Embryonic facial prominence (tissue), 1 donor: ENCODE measurements at regions not wholly inside any gene's neighbourhood (a gene's known extent, or its start where the extent isn't known, plus 50 kb on each side); places are given as distances from the start of the nearest gene placed in this dataset.

Experiments used
- DNase-seq: peaks from one replicate; pipeline ENCODE4 v3.0.0-alpha.2; 2016; ENCODE audit errors: extremely low spot score

DNA sequence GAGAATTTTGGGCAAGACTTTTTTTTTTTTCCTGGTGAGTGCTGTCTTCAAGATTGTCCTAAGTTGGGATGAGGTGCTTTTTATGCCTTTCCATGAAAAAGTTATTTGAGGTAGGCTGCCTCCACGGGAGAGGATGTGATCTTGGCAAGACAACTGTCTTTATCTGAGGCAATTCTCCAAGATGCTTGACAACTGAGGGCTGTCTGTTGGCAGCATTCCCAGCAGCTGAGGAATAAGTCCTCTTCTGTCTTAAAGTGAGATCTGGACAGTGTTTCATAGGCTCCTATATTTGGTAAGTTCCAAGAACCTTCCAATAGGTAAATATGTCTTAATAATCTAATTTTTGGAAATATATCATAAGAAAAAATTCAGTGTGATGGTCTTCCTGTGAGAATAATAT lies 662.0 kb downstream of the CDH11 start:
- no peak for DNase-seq

DNA sequence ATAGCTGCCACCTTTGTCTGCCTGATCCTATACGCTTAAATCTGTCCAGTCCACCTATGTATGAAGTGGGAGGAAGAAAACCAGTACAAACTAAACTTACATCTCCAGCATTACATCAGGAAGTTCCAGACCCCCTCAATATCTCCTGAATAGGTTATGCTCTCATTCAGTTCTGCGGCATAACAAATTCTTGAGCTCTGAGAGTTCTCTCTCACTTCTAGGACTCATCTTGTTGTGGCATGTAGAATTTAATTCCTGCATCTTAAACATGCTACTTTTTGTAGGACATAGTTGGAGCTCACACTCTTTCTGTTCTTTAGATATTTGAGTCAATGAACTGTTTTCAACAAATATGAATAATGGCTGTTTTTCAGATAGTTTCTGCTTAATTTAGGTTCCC lies 662.5 kb downstream of the CDH11 start:
- DNase-seq = no peak

DNA sequence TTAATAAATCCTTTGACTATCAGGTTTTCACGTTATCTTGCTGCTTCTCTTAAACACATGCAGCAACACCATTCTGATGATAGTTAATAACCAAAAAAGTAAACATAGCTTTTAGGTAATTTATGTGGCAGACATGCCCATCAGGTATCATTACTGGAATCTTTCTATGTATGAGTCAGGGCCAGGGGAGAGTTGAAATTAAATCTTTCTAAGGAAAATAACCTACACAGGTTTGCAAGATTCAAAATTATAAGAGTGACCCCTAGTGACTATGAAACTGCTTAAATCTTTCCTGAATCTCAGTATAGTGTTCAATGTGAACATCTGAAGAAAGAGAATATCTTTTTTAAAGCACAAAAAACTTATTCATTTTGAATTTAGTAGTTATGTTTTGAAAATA lies 666.6 kb downstream of the CDH11 start:
- no peak for DNase-seq

DNA sequence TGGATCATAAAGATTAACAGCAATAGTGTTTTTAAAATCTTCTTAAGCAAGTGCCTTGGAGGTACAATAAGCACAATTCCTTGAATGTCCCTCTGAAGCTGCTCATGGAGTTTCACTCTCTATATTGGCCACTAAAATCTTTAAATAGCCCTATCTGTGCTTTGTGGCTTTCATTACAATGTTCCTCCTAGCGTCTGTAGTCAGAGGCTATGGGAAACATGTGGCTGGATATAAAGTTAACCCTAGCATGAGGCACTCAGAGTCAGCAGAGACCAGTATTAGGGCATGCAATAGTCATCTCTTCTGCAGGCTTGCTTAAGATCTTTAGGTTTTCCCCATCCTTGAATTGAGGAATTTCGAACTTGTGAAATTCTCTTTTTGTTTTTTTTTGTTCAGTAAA lies 668.2 kb downstream of the CDH11 start:
- DNase-seq = no peak

DNA sequence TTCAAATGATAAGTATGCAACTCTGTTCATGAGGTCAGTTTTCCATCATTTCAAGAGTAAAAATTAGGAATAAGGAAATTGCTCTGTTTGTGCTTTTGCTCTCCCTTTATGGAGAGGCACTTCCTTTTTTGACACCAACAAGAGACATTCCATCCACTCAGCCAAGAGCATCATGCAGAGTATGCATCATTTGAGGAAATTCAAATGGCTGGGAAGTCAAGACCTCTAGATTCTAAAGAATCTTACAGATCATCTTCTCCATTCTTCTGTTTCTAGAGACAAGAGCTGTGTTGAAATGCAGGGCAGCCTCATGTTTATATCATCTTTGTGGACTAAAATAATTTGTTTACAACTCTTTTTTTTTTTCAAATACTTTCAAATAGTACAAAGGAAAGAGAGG lies 669.4 kb downstream of the CDH11 start:
- no peak for DNase-seq

DNA sequence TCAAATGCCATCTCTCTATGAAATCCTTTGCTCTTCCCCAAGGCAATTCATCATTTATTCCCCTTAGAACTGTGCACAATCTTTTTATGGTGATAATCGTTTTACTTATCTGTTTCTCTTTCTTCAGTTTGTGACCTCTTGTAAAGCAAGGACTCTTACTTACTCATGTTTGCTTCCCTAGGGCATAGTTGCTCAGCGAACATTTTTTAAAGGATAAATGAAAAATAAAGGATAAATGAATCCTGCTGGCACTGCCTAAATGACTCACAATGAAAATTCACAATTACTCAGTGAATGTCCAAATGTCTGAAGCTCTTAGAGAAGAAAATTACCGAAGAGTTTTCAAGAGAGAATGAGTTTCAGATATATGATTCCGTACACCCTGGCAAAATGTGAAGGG lies 671.7 kb downstream of the CDH11 start:
- no peak for DNase-seq

DNA sequence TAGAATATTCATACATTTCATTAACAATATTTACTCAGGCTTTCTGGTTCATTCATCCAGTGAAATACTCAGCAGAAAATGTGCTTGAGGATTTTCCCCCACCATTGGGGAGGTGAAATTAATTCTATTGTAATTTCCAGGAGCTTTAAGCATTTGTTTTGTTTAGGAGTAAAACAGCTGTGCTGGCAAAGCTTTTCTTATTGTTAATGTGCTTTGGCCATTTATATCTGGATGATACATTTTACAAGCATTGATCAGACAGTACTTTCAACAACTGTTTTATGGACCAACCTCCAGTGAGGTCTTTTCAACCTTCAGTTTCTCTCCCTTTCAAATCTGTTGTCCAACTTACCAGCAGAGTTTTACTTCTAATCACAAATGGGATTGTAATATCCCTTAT lies 672.4 kb downstream of the CDH11 start:
- no peak for DNase-seq

DNA sequence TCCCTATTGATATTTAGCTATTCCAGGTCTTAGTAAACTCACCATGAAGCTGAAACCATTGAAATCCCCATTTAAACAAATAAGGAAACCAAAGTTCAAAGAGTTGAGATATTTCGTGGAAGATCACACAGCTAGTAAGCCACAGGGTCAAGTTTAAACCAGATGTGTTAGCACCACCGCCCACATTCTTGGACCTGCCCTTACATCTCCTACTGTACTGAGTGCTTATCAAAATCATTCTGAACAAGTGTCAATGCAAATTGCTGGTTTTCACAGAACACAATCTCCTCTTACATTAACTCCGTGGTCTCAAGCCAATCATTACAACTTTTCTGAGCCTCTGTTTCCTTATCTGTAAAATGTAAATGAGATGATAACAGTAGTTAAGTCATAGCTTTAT lies 676.2 kb downstream of the CDH11 start:
- DNase-seq = no peak

DNA sequence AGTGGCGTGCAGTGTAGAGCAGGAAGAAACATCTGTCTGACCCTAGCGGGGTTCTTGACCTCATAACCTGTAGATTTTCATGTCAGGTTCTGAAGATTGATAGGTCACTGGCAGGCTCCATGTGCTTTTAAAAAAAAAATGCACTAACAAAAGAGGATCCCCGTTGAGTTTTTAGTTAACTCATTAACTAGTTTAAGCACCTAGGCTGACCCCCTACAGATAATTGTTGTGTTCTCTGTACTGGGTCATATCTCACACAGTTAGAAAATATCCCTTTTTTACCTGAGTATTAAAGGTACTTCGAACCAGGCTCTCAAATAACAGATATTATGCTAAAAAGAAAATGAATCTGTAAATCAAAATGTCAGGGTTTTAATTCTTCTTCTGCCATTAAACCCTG lies 676.6 kb downstream of the CDH11 start:
- no peak for DNase-seq

DNA sequence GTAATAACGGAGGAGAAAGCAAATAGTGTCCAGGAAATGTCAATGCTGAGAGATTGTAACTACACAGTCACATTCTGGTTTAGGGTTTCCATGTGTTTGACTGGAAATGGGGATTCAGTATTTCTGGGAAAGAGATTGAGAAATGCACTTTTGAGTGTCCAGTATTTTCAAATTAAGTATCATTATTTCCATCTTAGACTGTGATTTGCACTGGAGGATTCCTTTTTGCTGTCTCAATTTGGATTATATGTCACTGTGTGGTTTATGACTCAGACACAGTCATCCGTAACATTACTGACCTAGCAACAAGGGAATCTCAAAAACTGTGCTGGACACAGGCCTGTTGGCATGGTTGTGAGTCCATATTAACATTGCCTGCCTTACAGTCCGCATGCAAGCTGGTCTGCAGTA lies 681.4 kb downstream of the CDH11 start:
- DNase-seq = no peak

DNA sequence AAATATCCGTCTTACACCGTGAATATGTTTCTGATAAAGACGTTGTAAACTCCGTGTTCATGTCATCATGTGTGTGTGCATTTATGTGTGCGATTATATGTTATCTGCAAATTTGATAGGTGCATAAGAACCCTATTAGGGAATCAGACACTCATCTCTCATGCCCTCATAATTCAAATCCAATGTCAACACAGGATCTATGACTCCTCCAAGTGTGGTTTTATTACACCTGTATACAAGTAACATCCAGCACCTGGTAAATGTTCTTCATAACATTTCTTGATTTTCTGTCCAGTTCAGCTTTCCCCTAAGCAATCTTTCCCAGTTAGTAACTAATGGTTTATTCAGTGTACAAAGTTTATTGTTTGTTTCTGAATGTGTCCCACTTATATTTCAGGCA lies 681.9 kb downstream of the CDH11 start:
- no peak for DNase-seq

DNA sequence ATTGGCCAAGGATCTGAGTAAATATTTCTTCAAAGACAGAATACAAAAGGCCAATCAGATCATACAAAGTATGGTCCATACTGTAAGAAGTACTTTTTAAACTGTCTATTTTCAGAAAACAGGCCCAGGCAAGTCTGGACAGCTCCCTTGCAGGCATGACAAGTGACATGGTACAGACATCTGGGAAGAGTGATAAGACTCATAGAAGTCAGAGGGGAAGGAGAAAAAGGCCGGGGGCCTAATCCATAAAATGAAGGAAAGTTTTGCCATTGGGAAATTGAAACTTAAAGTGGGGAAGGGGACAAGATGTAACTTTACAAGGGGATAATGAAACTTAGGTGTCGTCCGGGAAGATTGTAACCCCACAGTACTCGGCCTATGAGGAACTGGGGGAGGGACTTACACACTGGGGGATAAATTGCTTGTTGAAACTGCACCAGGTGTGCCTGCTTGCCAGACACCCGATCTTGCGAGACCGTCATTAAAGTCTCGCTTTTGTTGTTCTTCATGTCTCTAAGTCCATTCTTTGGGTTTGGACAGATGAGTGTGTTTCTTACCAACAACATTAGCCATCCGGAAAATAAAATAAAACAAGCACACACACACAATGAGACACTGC lies 684.0 kb downstream of the CDH11 start:
- DNase-seq = no peak

DNA sequence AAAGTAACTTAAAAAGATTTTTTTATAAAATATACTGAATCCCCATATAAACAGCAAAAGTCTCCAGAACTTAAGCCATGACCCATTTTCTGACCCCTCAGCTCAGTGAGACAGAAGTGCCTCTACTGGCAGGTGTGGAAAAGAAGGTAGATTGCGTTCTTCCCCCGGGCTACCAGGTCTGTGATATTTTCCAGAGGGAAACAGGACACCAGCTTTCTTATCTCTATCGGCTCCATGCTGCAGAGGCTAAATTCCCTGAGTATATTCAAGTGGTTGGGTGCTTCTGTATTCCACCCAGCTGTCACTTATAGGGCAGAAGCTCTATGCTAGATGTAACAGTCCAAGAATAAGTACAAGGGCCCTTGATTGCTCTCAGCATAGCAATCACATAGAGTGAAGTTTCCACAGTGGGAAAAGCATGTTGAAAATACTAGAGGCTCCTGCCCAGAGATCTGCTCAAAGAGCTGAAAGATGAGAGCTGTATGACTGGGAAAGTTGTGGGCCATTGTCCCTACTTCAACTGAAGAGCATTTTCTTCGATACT lies 687.3 kb downstream of the CDH11 start:
- no peak for DNase-seq

DNA sequence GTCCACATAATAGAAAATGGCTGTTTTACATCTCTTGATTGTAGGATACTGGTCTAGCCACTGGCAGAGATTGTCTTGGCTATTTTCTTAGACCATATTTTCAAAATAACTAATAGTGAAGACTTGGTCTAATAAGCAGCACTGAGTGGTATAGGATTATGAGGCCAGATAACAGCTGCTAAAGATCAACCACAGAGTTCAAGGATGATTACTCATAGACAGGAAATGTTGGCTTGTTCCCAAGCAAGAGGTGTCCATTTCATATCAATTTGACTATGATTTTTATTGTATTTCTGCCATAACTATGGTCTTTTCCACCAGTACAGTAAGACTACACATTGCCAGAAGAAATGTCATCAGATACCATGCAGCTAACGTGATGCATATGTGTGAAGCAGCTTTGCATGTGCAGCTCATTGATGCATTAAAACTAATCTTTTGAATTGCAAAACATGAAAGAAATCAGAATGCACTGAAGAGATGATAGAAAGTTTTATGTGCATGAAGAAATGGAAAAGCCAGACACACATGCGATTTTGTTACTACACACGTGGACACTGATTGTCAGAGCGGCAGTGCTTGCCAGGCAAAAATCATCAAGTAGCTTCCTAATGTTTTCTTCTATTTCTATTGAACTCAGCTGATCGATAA lies 693.3 kb downstream of the CDH11 start:
- DNase-seq = no peak

DNA sequence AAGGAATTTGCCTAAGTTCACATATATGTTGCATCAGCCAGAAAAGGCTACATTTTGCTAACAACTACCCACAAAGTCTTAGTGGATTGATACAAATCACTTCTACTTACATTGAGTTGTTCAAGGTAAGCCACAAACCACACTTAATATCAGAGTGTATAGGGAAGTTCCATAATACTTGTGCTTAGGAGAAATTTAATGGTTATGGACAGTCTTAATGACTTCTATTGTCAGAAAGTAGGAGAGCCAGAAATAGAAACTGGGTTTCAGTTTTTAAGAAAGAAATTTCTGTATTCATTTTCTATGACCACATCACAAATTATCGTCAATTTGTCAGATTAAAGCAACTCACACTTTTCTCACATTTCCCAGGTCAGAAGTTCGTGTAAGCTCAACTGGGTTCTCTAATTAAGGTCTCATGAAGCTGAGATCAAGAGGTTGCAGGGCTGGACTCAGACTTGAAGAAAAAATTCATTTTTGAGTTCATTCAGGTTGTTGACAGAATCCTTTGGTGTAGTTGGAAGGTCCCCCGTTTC lies 695.7 kb downstream of the CDH11 start:
- no peak for DNase-seq

DNA sequence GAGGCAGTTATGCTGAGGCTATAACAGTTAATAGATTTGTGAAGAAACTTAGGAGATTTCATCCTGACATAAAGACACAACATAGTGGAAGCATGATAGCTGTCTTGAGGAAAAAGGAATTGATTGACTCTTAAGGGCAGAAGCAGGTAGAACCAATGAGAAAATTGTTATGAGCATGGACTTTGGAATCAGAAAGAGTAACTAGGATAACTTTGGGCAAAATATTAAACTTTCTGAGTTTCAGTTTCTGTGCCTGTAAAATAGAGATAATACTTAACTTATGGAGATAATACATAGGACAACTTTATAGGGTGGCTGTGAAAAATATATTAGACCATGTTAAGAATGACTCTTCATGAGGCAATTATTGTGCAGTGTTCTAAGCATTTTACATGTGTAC lies 696.5 kb downstream of the CDH11 start:
- DNase-seq = no peak

DNA sequence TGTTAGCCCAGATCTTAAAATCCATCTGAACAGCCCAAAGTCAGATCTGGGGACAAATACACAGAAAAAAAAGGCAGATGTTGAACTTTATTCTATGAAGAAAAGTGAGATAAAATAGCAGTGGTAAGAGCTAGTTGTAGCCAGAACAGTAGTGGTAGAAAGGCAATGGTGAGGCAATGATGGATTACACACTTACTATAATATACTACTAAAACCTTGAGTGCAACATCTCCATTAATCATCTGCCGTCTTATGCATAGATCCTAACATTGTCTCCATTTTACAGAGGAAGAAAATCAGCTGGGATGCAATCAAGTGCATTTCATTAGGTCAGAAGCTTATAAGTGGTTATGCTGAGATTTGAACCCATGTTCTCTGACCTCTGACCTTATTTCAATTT lies 699.6 kb downstream of the CDH11 start:
- no peak for DNase-seq

DNA sequence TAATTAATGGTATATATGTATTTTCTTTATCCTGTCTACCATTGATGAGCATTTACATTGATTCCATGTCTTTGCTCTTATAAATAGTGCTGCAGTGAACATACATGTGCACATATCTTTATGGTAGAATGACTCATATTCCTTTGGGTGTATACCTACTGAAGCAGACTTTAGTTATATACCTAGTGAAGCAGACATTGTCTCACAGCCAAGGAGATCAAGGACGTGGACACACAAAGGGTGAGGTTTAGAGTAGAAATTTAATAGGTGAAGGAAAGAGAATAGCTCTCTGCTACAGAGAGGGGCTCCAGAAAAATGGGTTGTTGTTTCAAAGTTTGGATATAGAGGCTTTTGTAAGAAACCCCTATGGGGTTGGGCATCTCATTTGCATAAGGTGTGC lies 700.3 kb downstream of the CDH11 start:
- no peak for DNase-seq

DNA sequence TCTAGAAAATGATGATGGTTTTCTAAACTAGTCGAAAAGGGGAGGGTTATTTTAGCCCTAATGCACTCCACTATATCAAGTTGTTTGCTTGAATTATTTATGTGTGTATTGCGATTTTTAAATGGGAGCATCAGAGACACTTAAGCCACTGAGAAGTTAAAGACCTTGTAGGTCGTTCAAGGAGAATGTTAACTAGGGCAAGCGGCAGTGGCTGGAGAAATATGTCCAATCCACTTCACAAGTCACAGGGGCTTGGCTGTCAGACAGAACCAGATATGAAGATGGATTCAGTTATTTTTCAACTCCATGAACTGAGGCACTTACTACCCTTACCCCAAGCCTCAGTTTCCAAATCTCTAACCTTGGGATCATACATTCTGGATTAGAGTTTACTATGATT lies 702.0 kb downstream of the CDH11 start:
- no peak for DNase-seq

DNA sequence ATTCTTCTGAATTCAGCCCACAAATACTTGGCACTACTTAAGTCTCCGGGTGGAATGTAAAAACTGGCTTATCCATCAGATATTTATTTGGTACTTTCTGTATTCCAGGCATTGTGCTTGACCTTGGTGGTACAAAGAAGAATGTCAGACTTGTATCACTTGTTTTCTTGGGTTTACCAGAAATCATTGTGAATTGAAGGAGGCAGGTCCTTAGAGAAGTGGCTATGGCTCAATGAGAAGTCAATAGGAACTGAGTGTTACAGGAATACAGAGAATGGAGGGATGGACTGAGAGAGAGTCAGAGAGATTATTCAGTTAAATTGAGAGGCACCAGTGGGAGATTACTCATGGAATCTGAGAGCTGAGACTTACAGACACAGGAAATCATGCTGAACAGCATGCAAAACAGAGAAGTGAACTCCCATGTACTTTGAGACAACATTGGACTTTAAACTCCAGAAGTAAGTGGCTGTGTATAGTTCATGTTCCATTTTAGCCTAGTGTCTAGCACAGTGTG lies 704.1 kb downstream of the CDH11 start:
- no peak for DNase-seq

DNA sequence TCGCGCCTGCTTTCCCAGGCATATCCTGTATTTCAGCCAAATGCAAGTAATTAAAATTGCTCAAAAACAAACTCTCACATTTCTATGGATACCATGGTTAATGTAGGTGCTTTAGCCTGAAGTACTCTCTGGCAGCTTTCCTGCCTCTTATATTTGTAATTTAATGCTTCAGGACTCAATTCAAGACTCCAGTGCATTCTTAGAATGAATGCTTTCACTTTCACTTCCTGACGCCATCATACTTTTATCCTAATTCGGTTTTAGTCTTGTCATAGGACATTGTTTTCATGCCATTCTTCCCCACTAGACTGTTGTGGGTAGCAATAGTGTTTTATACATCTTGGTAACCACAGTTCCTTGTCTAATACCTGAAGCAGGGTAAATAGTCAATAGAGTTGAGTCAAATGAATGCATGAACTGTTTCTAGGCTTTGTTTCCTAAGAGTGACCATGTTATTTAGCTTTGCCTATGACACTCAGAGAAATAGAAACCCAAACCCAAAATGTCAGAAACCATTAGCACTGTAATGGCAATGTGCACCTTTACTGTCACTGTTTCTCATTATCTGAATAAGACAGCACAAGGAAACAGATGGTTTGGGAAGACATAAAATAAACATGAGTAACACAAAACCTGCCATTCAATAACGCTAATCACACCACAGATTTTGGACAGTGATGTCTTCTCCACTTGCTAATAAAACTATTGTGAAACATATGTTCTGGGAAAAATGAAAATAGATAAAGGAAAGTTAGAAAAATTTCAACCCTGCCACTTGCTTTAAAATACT lies 705.5 kb downstream of the CDH11 start:
- no peak for DNase-seq

DNA sequence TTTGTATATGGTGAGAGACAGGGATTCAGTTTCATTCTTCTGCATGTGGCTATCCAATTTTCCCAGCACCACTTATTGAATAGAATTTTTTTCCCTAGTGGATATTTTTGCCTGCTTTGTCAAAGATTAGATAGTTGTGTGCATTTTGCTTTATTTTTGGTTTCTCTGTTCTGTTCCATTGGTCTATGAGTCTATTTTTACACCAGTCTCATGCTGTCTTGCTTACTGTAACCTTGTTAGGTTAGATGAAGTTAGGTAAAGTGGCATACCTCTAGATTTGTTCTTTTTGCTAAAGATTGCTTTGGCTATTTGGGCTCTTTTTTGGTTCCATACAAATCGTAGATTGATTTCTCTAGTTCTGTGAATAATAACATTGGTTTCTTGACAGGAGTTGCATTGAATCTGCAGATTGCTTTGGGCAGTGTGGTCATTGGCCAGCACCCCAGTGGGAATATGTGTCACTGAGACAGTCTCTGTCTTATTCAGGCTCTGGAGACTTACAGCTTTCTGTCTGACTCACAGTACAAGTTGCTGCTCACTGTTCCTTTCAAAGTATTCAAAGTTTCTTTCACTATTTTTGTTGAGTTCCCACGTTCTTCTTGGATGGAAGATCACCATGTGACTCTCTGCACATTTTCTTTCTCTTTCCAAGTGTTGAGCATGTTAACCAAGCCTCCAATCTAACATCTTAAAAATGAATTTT lies 709.1 kb downstream of the CDH11 start:
- no peak for DNase-seq
